RWPE1 (cell line): ENCODE measurements at regions not wholly inside any gene's neighbourhood (a gene's known extent, or its start where the extent isn't known, plus 50 kb on each side); places are given as distances from the start of the nearest gene placed in this dataset.

Experiments used
- CTCF ChIA-PET: fragments of 350-600 bp; sonication (Branson Sonifier 250); formaldehyde crosslinking; extraction: SDS; loops from one replicate; lab custom pipeline; 2021; lab: Yijun Ruan, JAX
- POLR2A ChIA-PET: fragments of 400-600 bp; formaldehyde crosslinking; extraction: SDS; loops from one replicate; lab custom pipeline; 2020; ENCODE audit warnings: antibody characterized with exemption; ENCODE audit not compliant: low non-redundant PET; lab: Yijun Ruan, JAX
- DNase-seq: peaks from one replicate; pipeline ENCODE4 v3.0.0; 2012; ENCODE audit warnings: low spot score
- H3K27ac ChIP-seq: fragments of 450-650 bp; 2 replicates; pipeline ENCODE4 v1.5.1; 2017
- CTCF ChIP-seq: fragments of 450-650 bp; conservative IDR thresholded peaks from 2 replicates; pipeline ENCODE4 v1.5.1; 2017; ENCODE audit warnings: low read depth, mild to moderate bottlenecking

- H3K27ac ChIP-seq: no peak overlapping the region
- CTCF ChIA-PET: interaction anchor here (0.7 kb wide), 1 partner anchor 88 kb away, joined by 4 read pairs; no protein-coding TSS in a partner anchor
- POLR2A ChIA-PET: no interaction called here
- TF ChIP-seq CTCF: no peak
- no peak for DNase-seq
Observed at GRCh38 chr12:114045349-114045748, 79.2 kb upstream of the RBM19 start.

GRCh38 chr12:114041590-114041989, 75.5 kb upstream of the RBM19 start:
- ChIA-PET POLR2A (no interaction called here), CTCF (interaction anchor here (1.0 kb wide), 1 partner anchor 61 kb away, joined by 4 read pairs; no protein-coding TSS in a partner anchor)
- H3K27ac ChIP-seq: no peak overlapping the region
- DNase-seq: no peak
- TF ChIP-seq CTCF: no peak

GRCh38 chr12:114041136-114041535, 75.0 kb upstream of the RBM19 start:
- ChIA-PET POLR2A (no interaction called here), CTCF (interaction anchor here (1.0 kb wide), 1 partner anchor 61 kb away, joined by 4 read pairs; no protein-coding TSS in a partner anchor)
- no peak overlapping the region for H3K27ac ChIP-seq
- no peak for DNase-seq
- no peak for TF ChIP-seq CTCF

GRCh38 chr12:114038962-114039361, 72.8 kb upstream of the RBM19 start:
- CTCF ChIA-PET: no interaction called here
- POLR2A ChIA-PET: no interaction called here
- DNase-seq: no peak
- H3K27ac ChIP-seq: no peak overlapping the region
- no peak for TF ChIP-seq CTCF

- ChIA-PET POLR2A (no interaction called here), CTCF (no interaction called here)
- TF ChIP-seq CTCF: no peak
- H3K27ac ChIP-seq: no peak overlapping the region
- DNase-seq: no peak
Observed at GRCh38 chr12:114032801-114033200, 66.7 kb upstream of the RBM19 start.

- ChIA-PET POLR2A (no interaction called here), CTCF (no interaction called here)
- H3K27ac ChIP-seq: no peak overlapping the region
- DNase-seq: no peak
- TF ChIP-seq CTCF: no peak
Observed at GRCh38 chr12:114030451-114030850, 64.3 kb upstream of the RBM19 start.
